Smooth muscle cell of the brain vasculature (primary cell): ENCODE measurements at regions not wholly inside any gene's neighbourhood (a gene's known extent, or its start where the extent isn't known, plus 50 kb on each side); places are given as distances from the start of the nearest gene placed in this dataset.
"Not testable (repeated sequence)": the region's sequence is repeated elsewhere in the genome, so short reads cannot be mapped to it uniquely, and the experiment has no call there.

Experiments used
- DNase-seq: peaks from one replicate; pipeline ENCODE4 v3.0.0-alpha.2; 2012; ENCODE audit warnings: low read depth, low spot score

DNA sequence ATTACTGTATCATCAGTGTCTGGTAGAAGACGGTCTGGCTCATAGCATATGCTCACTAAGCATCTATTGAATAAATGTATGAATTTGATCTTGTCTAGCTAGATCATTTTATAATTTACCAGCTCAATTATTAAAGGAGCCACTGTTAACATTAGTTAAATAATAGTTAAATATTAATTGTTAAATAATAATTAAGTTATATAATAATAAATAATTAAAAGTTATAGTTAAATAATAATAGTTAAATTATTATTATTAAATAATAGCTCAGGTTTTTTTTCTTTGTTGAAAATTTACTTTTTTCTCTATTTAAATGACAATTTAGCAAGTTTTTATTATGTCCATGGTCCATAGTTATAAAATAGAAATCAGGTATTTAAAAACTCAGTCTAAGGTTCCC lies 274.4 kb downstream of the OXSM start:
- no peak for DNase-seq

DNA sequence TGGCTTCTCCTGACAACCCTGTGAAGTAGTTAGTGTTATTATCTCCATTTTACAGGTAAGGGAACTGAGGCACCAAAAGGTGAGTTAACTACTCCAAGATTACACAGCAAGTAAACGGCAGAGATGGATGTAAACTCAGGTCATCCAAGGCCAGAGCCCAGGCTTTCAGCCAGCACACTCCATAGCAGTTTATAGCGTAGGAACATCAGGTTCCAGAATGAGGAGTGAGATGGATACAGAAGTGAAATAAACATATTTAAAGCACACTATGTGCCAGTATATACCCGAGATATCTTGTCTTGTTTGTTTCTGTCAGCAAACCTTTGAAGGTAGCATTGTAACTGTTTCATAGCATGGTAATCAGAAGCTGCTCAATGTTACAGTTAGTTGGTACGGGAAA lies 279.0 kb downstream of the OXSM start:
- DNase-seq: no peak

GRCh38 chr3:26070854-26071253 lies 281.0 kb downstream of the OXSM start:
- DNase-seq: no peak

DNA sequence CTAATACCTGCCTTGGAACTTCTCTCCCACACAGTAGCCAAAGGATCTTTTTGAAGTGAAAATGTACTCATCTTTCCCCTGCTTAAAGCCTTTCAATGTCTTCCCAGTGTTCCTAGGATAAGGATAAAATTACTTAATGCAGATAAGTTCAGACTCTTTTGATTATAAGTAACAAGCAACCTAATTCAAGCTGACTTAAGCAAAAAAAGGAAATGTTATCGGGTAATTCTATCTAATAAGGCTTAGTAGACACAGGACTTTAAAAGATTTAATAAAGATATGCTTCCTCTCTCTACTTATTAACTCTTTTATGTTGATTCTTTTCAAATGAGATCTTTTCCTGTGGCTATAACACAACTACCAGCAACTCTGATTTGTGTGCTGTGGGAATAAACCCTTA lies 284.2 kb downstream of the OXSM start:
- DNase-seq: no peak

GRCh38 chr3:26078539-26078938 lies 288.6 kb downstream of the OXSM start:
- no peak for DNase-seq

DNA sequence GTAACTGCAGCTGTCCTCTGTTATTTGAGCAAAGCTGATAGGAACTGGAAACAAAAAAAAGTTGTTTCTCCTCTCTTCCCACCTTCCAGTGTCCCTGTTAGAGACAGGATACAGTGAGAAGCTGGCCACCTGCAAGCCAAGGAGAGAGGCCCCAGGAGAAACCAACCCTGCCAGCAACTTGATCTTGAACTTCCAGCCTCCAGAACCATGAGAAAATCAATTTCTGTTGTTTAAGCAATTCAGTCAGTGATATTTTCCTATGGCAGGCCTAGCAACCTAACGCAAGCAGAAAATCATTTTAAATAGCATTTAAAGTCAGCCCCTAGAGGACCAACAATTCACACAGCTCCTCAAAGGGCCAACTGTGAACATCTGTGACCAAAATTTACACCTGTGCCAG lies 291.3 kb downstream of the OXSM start:
- no peak for DNase-seq

DNA sequence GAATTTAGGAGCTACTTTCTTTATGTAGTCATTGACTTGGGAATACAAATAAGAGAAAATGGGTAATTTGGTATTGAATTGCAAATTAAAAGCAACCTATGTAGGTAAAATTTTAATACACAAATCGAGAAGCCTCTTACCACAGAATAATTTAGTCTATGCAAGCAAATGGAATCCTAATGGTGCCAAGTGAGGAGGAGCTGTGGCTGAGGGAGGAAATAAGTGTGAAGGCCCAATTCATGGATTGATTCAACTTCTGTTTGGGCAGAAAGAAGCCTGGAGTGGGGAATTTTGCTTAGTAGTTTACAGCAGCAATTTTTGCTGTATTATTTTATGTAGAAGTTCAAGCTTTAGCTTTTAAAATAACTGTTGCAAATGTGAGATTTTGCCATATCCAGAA lies 291.9 kb downstream of the OXSM start:
- no peak for DNase-seq

GRCh38 chr3:26082911-26083310 lies 293.0 kb downstream of the OXSM start:
- DNase-seq: no peak

- no peak for DNase-seq
Measured at GRCh38 chr3:26084629-26085028, 294.7 kb downstream of the OXSM start.

- no peak for DNase-seq
Measured at GRCh38 chr3:26087751-26088150, 297.9 kb downstream of the OXSM start.

DNA sequence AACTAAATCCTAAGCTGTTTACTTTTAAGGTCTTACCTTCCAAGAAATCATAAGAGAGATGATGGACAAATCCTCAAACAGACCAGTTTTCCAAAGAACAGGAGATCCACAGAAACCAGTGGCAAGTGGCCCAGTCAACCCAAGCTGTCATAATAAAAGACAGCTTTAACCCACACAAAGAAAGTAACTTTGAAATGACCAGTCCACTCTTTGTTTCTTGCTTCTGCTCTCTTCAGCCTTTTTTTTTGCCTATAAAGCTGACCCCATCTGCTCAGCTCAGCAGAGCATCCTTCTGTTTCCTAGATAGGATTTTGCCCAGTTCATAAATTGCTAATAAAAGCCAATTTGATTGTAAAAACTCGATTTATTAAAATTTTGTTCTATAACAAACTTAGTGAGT lies 299.4 kb downstream of the OXSM start:
- DNase-seq: no peak

- DNase-seq: no peak
Measured at GRCh38 chr3:26090589-26090988, 300.7 kb downstream of the OXSM start.

GRCh38 chr3:26091096-26091495 lies 301.2 kb downstream of the OXSM start:
- no peak for DNase-seq

- DNase-seq: no peak
Measured at GRCh38 chr3:26091626-26092025, 301.7 kb downstream of the OXSM start.

- DNase-seq: not testable (repeated sequence)
Measured at GRCh38 chr3:26097111-26097510, 307.2 kb downstream of the OXSM start.

- no peak for DNase-seq
Measured at GRCh38 chr3:26099692-26100091, 309.8 kb downstream of the OXSM start.

- no peak for DNase-seq
Measured at GRCh38 chr3:26100176-26100575, 310.3 kb downstream of the OXSM start.

- DNase-seq: no peak
Measured at GRCh38 chr3:26102376-26102775, 312.5 kb downstream of the OXSM start.

GRCh38 chr3:26104851-26105251 lies 315.0 kb downstream of the OXSM start:
- DNase-seq: no peak

DNA sequence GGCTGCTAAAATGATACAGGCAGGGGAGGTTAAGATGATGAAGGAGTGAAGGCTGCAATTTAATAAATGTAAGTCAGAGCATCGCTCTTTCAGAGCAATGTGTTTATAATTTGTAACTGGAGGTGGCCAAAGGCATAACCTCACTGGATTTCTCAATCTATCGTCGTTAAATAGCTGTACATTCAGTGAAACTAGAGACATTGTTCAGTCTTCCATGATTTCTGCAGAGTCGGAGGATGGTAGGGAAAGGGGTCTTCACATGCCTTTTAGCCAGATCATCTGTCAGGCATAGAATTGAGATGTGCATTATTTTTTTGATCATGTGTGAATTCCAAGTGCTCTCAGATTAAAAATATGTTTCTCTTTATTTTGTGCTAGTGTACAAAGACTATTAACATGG lies 315.4 kb downstream of the OXSM start:
- DNase-seq: no peak

DNA sequence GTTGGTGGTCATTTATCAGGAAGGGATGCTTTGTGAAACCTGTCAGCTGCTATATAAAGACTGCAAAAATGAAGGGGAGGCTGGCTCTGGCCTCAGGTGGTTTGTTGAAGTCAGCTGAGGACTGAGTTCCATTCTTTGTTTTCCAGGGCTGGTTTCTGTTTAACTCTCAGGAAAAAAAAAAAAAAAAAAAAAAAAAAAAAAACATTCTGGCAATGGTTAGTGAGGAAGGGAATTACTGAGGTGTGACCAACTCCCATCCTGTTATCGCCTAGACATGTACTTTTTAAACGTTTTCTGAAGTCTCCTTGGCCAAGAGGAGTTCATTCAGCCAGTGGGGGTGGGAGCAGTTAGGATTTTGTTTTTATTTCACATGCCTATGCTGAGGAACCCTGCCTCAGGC lies 316.3 kb downstream of the OXSM start:
- no peak for DNase-seq

- no peak for DNase-seq
Measured at GRCh38 chr3:26108846-26109489, 319.1 kb downstream of the OXSM start.

DNA sequence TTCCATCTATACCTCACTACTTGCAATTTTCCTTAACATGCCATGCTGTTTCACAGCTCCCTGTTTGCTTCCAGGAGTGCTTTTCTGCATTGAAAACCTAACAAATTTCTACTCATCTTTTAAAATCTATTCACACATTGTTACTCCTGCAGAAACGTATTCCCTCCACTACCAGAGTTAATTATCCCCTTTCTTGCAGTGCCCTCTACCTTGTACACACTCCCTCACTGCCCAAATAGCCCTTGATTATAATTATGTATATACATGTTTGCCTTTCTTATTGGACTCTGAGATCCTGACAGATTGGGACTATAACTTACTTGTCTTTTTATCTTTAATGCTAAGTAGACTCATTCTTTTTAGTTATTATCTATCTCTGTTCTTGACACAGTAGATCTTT lies 325.0 kb downstream of the OXSM start:
- no peak for DNase-seq

DNA sequence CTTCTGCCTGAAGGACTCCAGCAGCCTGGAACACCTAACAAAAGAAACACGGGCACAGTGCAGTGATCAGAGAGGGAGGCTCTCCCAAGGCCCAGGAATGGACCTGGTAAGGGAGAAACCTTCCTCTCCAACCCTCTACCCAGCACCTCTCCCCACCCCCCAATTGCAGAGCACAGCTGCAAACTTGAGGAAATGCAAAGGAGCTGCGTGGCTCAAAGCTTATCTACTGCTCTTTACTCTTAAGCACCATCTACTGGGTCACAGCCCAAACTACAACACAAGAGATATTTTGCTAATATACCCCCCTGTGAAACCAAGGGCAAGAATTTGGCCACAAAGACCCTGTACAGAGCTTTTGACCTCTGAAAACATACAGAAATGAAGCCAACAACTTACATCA lies 328.3 kb downstream of the OXSM start:
- no peak for DNase-seq
